Spleen (tissue), 7 donors: ENCODE measurements at regions not wholly inside any gene's neighbourhood (a gene's known extent, or its start where the extent isn't known, plus 50 kb on each side); places are given as distances from the start of the nearest gene placed in this dataset.

Source experiments
- POLR2AphosphoS5 ChIP-seq, 3 donors: sonication (generic); formaldehyde crosslinking; IDR thresholded peaks; one replicate each; pipeline ENCODE4 v1.5.1; 2017; ENCODE audit warnings: antibody characterized with exemption in 3 of 3
- TF ChIP-seq, protein P1 (sequence below), 11 experiments: fragments of 200-600 bp in 7 of 11; fragments of 450-650 bp in 4 of 11; sonication (generic) in 4 of 11; IDR thresholded peaks in 8 of 11; conservative IDR thresholded peaks in 3 of 11; 1 replicate in 7 of 11; 2 replicates in 4 of 11; pipeline versions ENCODE4 v1.4.0 to v1.8.0; 2016 to 2021; ENCODE audit warnings: antibody characterized with exemption in 11 of 11, inconsistent platforms in 4 of 11, mild to moderate bottlenecking in 1 of 11
- donor health status: DM: no; HTN: no; CAD: no; lungs with moderate emphysema.
- donor health status: DM: no; HTN: no; CAD: no.
- donor health status: DM: no; HTN: no; CAD: no.

DNA sequence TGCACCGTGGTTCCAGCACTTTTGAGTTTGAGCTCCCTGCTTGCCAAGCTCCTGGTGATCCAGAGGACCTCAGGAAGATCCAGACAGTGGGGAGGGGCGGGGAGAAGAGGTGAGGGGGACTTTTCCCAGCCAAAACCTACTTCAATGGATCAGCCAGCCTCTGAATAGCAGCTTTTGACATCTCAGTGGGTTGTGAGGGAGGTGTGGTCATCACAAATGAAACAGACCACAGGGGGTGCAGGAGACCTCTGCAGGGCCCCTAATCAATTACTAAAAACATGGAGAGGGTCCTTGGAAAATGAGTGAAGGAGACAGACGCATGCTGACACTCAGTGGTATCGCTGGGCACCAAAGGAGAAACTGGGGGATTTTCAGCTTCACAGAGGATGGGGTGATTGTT is 372.7 kb downstream of the ZNF521 start:
- TF ChIP-seq, protein P1, sequence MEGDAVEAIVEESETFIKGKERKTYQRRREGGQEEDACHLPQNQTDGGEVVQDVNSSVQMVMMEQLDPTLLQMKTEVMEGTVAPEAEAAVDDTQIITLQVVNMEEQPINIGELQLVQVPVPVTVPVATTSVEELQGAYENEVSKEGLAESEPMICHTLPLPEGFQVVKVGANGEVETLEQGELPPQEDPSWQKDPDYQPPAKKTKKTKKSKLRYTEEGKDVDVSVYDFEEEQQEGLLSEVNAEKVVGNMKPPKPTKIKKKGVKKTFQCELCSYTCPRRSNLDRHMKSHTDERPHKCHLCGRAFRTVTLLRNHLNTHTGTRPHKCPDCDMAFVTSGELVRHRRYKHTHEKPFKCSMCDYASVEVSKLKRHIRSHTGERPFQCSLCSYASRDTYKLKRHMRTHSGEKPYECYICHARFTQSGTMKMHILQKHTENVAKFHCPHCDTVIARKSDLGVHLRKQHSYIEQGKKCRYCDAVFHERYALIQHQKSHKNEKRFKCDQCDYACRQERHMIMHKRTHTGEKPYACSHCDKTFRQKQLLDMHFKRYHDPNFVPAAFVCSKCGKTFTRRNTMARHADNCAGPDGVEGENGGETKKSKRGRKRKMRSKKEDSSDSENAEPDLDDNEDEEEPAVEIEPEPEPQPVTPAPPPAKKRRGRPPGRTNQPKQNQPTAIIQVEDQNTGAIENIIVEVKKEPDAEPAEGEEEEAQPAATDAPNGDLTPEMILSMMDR (IDR thresholded peaks at IDR 0.05 in 8 of 11, conservative IDR thresholded peaks at IDR 0.05 in 3 of 11) = no peak
- TF ChIP-seq POLR2AphosphoS5 (IDR thresholded peaks at IDR 0.05) = no peak
